IPS-NIHi7 (cell line): ENCODE measurements at regions not wholly inside any gene's neighbourhood (a gene's known extent, or its start where the extent isn't known, plus 50 kb on each side); places are given as distances from the start of the nearest gene placed in this dataset.

Experiments used
- DNase-seq: peaks from one replicate; pipeline ENCODE4 v3.0.0; 2012; ENCODE audit warnings: mixed read lengths; ENCODE audit errors: extremely low spot score

DNA sequence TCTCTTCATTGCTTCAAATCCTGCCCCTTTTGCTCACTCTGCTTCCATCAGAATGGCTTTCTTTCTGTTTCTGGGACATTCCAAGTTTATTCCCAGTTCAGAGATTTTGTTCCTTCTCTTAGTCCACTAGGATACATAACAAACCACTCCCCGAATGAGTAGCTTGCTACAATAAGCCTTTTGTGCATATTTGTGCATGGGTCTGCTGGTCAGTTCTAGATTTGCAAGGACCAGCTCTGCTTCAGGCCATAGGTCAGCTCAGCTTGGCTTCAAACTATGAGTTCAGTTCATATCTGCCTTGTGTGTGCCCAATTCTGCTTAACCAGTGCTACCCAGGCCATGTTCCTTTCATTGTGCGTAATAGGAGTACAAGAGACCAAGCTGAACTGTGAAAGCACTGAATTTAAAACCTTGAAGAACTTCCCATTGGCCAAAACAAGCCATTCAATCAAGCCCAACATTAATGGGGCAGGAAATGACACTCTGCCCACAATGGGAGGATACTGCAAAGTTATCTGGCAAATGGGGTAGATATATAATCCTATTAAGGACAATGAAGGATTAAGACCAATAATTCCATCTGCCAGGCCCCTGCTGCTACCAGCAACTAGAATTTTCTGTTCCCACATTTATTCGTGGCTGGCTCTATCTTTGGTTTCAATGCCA is 328.8 kb downstream of the PRELID2 start:
- no peak for DNase-seq

DNA sequence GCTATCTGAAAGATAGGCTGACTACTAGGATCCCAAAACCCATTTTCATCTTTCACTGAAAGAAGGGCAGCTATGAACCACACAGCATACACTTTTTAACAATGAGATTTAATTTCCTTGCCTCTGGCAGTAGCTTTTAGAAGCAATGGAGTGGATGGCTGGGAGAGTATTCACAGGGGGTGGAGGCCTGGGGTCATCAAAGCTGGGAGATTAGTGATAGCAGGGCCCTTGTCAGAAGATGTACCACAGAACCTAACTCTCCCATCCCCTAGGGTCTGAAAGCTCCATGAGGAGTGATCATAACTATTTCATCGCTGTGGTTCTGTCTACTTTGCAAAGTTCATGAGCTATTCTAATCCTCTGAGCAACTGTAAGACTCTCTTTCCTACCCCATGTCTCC is 332.2 kb downstream of the PRELID2 start:
- no peak for DNase-seq

DNA sequence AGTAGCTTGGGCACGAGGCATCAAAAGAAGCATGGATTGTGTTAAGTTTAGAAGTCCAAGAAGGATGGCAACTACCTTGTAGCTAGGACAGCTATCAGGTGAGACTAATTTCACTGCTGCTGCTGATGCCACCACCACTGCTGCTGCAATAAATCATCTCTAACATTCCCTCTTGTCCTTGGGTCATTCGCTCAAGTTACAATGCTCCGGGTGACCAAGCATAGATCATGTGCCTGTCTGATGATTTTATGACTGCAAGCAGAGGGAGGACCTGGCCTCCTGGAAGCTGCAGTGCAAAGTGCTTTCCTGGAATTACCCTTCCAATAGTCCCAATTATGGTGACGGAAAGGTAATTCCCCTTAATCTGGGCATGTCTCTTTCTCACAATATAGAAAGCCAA is 334.4 kb downstream of the PRELID2 start:
- no peak for DNase-seq

DNA sequence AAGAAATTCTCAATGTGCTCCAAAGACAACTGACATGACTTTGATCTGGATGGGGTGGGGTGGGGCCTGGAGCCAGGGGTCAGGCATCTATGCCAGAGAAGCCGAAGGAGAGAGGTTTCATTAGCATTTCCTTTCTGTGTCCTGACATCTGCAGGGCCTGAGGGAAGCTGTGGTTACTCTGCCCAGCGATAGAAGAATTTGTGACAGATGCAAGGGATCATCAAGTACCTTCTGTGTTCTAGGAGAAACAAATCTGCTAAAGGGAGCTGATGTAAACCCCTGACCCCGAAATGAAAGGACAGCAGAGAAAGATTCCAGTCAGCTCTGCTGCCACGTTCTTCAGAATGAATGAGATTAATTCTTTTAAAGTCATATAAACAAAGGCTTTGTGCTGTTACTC is 335.7 kb downstream of the PRELID2 start:
- no peak for DNase-seq

DNA sequence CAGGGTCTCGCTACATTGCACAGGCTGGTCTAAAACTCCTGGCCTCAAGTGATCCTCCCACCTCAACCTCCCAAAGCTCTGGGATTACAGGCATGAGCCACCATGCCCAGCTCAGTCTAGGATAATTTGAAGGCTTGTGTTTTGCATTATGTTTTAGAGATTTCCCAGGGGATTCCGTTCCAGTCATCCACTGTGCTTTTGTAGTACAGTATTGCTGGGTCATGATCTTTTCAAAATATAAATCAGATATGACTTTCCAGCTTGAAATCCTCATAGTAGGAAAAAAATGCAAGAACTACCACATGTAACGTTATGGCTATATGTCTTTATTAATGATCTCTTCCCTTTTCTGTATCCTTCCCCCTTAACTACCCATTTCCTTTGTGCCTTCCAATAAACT is 338.1 kb downstream of the PRELID2 start:
- DNase-seq = no peak

DNA sequence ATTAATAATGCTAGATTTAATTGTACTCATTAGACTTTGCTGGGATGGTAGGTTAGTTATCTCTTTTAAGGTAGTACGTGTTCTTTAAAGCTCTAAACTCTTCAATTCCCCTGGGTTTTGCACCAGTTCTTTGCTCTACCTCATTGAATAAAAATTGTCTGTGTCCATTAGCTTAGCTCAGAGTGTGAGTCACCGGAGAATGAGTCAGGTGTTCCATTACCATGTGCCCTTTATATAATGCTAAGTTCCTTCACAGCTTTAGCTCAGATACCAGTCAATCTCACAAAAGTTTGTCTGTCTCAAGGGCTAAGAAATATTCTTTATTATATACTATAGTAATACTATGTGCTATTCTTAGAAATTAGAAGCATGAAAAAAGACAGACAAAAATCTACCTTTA is 339.4 kb downstream of the PRELID2 start:
- no peak for DNase-seq

DNA sequence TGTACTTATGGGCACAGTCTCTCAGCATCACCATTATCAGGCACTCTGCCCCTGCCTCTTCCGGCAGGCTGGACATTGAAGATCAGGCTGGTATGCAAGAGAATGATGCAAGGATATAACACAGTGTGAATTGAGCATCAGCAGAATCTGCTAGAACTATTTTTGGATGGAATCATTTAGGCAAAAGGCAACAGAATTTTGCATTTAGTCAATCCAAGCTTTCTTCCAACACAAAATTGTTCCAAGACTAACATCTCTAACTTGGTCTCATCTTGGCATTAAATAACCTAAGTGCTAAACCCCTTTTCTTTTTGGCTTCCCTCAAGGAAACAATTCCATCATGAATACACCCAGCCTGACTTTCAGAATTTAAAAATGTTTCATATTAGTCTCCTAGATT is 339.9 kb downstream of the PRELID2 start:
- no peak for DNase-seq

DNA sequence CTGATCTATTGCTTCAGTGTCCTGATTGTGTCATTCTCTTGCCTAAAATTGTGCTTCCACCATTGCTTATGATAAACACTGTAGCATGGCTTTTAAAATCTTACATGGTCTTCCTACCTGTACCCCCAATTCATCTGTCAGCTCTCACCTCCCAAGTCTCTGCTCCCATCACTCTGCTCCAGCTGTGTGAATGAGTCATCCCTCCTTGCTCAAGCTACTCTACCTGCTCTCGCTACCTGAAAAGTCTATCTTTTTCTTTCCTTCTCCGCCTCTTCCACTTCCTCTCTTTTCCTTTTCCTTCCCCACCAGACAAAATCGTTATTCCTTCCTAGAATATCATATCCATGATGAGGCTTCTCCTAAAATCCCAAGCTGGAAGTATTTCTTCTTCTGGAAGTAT is 341.7 kb downstream of the PRELID2 start:
- DNase-seq = no peak

DNA sequence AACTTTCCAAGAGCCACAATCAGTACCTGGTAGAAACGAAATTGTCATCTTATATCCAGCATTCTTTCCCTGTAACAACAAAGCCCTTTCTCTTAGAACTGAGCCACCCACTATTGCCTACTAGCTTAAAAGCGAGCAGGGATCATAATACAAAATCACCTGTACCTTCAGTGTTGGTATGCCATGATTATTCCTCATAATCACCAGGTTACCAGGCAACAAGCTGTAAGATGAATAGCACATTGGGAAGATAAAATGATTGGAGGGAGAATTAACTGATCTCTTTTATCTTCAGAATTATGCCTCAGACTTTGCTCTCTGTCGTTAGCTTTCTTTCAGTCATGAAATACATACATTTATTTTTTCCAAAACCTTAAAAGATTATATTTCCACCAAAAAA is 345.6 kb downstream of the PRELID2 start:
- no peak for DNase-seq

DNA sequence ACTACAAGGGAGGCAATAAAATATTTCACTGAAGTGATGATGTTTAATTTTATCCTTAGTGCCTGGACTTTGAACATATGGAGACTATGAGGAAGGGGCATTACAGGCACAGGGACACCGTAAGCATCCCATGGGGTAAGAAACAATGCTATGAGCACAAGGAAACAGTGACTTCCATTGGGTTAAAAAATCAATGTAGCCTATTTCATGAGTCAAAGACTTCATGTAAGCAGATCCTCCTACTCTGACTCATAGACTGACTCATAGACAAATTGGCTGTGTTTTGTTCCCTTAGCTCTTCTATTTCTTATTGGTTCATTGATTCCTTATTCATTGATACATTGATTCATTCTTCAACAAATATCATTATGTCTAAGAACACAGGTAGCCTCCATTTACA is 351.0 kb downstream of the PRELID2 start:
- DNase-seq = no peak

DNA sequence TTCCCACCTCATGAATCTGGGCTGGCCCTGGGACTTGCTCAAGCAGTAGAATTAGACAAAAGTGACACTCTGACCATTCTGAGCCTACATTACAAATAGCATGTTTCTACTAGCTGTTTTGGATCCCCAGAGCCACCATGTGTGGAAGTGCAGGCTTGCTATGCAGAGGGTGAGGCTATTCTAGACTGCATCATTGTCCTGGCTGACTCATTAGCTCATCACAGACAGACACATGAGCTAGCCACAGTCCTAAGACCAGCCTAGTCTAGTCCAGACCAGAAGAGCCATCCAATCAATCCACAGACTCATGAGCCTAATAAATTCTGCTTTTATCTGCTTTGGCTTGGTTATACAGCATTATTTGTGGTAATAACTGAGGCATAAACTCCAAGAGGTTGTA is 351.9 kb downstream of the PRELID2 start:
- DNase-seq = no peak

DNA sequence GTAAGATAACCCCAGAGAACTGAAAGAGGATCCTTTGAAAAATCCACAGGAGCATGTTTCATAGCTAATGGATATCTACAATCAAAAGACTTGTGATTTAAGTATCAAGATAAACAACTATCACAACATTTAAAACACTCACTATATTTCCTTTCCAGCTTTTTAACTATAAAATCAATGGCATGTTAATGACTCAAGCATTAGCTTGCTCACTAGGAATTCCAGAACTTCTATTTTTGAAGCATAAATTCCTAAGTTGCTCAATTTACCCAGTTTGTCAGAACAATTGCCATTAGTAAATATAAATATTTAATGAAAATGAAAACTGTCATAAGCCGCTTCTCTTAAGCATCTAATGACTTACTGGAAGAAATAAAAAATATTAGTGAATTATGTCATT is 355.3 kb downstream of the PRELID2 start:
- DNase-seq = no peak

DNA sequence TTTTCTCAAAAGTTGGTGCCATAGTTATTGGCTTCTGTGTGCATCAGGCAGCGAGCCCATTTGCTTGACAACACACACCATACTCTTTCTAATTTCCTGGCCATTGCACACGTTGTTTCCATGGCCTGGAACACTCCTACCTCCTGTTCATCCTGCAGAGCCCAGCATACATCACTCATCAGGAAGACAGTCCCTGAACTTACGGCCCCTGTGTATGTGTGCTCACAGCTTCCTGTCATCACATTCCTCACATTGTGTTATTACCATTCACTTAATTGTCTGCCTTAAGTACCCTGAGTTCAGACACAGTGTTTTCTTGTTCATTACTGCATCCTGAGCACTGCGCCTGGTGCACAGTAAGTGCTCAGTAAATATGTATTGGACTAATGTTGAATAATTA is 355.9 kb downstream of the PRELID2 start:
- DNase-seq = no peak

DNA sequence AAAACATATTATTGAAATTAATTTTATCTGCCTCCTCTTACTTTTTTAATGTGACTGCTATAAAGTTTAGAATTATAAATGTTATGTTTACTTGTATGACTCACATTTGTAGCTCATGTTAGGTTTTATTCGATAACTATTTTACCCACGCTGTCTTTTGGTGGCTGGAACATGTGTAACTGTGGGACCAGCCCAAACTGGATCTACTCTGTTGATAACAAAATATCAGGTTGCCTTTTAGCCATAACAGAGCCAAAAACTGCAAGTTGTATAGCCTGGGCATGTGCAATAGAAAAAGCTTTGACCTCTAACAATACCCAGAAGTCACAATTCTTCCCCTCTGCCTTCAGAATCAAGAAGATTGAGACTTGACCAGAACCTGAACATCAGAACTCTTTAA is 356.5 kb downstream of the PRELID2 start:
- no peak for DNase-seq

DNA sequence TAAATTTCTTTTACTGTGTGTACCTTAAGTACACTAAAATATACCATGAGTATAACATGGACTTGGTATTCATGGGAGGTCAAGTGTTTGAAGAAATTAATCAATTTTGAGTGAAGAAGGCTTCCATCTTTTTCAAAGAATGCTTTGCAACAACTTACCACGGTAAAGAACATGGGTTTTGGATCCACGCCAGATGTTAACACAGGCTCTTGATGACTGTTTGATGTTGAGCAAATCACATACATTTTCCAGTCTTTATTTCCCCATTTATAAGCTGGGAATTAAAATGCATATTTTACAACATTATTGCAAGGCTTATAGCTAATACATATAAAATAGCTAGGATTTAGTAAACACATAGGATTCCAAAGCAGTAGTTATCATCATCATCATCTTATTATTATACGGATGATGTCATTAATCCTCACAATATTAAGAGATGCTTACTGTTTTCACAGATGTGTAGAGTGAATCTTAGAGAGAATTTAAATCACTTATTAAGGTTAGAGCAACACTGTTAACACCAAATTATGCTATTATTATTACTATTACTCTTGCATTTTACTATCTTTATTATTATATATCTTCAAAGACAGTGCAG is 362.0 kb downstream of the PRELID2 start:
- DNase-seq = no peak

DNA sequence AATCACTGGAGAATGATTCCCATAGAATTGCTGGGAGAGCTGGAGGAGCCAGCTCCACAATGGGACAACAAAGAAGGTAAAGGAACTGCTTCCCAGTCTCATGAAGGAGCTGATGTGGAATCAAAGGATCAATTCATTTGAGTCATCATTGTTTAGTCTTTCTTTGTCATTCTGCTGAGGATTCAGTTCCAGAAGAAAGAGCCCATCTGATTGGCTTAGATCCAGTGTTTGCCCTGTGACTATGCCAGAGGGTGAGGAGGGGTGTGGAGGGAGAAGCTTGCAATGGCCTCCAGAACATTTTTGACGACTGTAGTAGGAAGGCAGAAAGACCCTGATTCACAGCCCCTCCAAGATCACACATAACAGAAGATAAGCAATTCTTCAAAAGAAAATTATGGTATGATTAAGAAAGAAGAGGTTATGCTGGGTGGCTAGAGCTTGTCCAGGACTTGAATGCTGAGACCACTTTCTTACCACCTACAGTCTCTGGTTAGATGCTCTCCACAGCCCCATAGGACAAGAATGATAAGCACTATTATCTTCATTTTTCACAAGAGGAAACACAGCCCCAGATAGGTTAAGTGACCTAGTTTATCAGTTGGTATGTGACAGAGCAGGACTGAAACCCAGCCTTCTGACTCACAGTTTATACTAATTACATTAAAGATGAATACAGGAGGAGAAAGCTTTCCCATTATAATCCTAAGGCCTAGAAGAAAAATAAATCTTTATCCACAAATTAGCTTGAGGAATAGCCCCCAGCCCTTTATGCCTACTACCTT is 363.1 kb downstream of the PRELID2 start:
- peak; percentile 15 for DNase-seq

DNA sequence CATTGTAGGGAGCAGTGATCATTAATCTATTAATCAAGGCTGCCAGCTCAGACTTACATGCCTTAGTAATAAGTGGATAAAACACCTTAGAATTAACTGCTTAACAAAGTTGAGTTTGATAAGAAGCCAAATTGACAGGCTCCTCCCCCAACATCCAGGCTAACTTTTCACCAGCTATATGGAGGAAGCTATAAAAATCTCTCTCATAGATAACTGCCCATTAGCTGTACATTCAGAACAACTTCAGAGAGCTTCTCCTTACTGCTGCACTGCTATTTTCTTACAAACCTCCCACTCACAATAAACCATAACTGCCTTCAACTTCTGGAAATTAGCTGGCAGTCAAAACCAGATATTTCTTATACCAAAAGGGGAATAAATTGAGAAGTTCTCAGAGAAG is 364.1 kb downstream of the PRELID2 start:
- no peak for DNase-seq

DNA sequence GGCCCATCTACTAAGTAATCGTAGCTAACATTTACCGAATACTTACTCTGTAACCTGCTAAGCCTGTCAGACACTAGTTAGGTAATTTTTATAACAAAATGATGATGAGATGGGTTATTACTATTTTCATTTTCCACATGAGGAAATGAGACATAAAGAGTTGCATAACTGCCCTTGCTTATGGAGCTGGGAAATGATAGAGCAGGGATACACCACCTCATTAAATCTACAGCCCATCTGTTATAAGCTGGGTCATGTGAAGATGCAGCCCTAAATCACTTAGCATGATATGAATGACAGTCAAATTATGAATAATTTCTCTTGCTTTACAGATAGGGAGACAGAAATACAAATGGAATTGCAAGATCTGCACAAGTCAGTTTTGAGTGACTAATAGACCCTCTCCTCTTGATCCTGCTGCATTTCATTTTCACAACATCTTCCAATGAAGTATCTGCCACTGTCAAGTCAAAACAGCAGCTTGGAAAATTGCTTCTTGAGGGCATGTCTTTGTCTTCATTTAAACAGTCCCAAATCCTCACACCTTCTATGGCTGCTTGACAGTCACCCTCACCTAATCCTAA is 364.7 kb downstream of the PRELID2 start:
- DNase-seq = no peak

DNA sequence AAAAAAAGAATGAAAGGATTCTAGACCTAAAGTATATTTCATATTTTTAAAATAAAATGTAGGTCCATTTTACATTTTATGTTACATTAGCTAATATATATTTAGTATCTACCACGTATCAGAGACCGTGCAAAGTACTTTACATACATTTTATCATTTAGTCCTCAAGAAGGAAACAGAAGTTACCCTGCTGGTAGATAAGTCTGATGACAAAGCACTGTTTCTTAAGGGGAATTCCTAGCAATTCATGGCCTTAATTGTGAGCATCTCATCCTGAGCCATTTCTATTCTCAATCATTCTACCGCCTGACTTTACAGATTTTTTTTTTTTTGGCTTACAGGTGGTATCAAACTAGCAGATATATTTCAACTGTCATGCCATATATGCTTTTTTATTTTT is 367.7 kb downstream of the PRELID2 start:
- DNase-seq = no peak

DNA sequence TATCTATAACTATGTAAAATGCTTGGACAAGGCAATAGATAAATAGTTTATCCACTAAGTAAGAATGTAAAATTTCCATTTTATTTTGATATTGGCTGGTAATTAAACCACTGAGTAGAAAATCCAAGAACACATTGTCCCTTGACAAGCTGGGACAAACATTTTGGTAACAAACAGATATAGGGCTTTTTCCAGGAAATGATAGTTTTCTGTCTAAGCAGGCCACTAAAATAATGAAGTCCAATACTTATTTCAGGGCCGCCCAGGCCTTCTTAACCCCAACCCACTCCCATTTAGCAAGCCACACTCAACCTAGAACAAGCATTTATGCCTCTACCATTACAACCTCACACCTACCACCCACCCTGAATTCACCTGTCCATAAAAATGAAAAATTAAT is 368.6 kb downstream of the PRELID2 start:
- no peak for DNase-seq

DNA sequence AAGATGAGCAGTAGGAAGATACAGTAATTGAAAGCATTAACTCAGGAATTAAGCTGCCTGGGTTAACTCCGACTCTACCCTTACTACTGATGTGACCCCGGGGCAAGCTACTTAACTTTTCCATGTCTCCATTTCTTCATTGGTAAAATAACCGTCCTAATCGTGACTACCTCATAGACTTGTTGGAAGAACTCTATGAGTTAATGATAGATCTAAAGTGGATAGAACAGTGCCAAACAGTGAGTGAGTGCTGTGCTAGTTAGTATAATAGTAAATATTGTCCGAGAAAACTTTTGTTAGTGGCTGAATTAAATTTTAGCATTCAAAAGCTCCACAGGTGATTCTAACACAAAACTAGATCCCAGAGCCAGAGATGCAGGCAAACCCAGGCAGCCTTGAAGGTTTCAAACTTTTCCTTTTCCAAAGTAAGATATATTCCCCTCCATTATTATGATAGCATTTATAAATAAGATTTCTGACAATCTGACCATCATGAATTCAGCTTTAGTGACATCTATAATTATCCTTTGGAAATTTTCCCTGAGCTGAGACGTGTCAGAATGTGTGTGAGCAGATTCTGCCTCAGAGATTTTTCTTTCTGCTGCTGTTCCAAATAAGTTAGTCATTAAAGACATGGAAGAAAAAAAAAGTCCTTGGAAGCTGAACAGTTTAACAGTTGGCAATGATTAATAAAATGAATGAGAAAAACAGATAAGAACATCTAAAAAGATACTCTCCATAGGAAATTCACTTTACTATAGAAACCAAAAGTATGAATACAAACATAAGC is 369.5 kb downstream of the PRELID2 start:
- DNase-seq = no peak

DNA sequence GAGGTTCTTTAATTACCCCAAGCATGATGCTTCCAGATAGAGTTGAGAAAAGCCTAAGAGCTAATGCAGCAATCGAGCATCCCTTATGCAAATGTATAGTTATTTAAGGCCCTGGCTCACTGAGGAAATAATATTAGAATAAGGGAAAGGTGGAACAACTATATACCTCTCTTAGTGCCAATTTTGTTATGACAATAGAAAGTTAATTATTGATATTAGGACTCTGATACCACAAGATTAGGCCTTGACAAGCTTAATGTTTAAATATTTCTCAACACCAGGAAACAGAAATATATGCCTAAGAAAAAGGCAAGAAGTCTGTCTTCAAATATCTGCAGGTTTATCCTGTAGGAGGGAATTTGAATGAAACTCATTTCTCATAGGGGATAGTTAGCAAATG is 371.0 kb downstream of the PRELID2 start:
- no peak for DNase-seq
